GM12892 (cell line): ENCODE measurements at regions not wholly inside any gene's neighbourhood (a gene's known extent, or its start where the extent isn't known, plus 50 kb on each side); places are given as distances from the start of the nearest gene placed in this dataset.

Experiments used
- POLR2A ChIP-seq: IDR thresholded peaks from 2 replicates; pipeline ENCODE4 v1.6.1; 2011; ENCODE audit warnings: low read depth, low read length, control low read depth
- TAF1 ChIP-seq: IDR thresholded peaks from 2 replicates; pipeline ENCODE4 v1.6.1; 2011; ENCODE audit warnings: low read depth, mild to moderate bottlenecking, control low read depth, low read length, borderline replicate concordance

DNA sequence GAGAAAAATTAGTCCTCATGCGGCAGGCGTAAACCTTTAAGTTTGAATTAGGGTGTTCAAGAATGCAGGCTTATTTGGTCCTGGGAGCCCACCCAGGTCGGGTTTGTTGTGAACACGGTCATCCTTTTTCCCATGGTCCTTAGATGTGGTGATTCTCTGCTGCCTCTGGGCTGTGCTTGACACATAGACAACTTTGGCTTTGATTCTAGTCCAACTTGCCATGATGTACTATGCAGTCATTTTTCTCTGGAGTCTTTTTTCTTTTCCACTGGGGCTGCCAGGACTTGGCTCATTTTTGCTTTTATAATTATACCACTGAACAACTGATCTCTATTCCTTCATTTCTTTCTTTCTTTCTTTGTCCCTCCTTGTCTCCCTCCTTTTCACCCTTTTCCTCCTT is 218.6 kb downstream of the SREK1 start:
- TF ChIP-seq TAF1 (no peak), POLR2A (no peak)
